ENCODE measurements at regions not wholly inside any gene's neighbourhood (a gene's known extent, or its start where the extent isn't known, plus 50 kb on each side); places are given as distances from the start of the nearest gene placed in this dataset.

GRCh38 chr4:44869222-44869882, 143.0 kb upstream of the GNPDA2 start:
- no peak overlapping the region for H2AK5ac ChIP-seq (ENCODE audit: low read depth, low read length)
- ChIA-PET CTCF (no interaction called here), POLR2A (ENCODE audit: unreplicated experiment) (no interaction called here)
- no peak overlapping the region for H3K27ac ChIP-seq (ENCODE audit: insufficient read depth, low read length)
- no peaks in the 10 kb centered on the region for H3K36me3 ChIP-seq (ENCODE audit: control insufficient read depth, insufficient read depth, low read length)
- no peak overlapping the region for H3K14ac ChIP-seq (replicated peaks; ENCODE audit: low read depth, low read length)
- no peak overlapping the region for H3K4ac ChIP-seq (ENCODE audit: low read depth, low read length)
- no peak overlapping the region for H3K4me3 ChIP-seq (ENCODE audit: insufficient read depth, low read depth, low read length)
- H3K9ac ChIP-seq (ENCODE audit: low read depth, low read length), result no peak overlapping the region
- no peaks in the 10 kb centered on the region for H3K9me1 ChIP-seq (ENCODE audit: insufficient read depth, low read length)
- H3K18ac ChIP-seq (ENCODE audit: low read depth, low read length), result no peak overlapping the region
- H3K56ac ChIP-seq (ENCODE audit: extremely low read depth, insufficient read depth, low read length), result no peak overlapping the region
- H2AFZ ChIP-seq (replicated peaks; ENCODE audit: low read length, poor library complexity), result no peak overlapping the region
- H3K9me3 ChIP-seq (ENCODE audit: control insufficient read depth, insufficient read depth, low read length), result peaks cover 12% of the 10 kb centered on the region
- no peak overlapping the region for H3K4me2 ChIP-seq (ENCODE audit: low read depth, low read length)
- ATAC-seq (ENCODE audit: low read depth) (no peak), DNase-seq (no peak)
- no peak overlapping the region for H3K23ac ChIP-seq (ENCODE audit: low read depth, low read length)
- no peak overlapping the region for H2BK15ac ChIP-seq (ENCODE audit: low read depth, low read length)
- intact Hi-C loops (cut with micrococcal nuclease), result no loop called here
- TF ChIP-seq FOS (IDR thresholded peaks at IDR 0.05; ENCODE audit: low read depth, low read length), result no peak
- TF ChIP-seq NFE2L2 (IDR thresholded peaks at IDR 0.05; ENCODE audit: low read depth, low read length), result no peak
- TF ChIP-seq CEBPB (IDR thresholded peaks at IDR 0.05; ENCODE audit: low read depth, low read length), result no peak
- no peak for TF ChIP-seq CHD1 (IDR thresholded peaks at IDR 0.05; ENCODE audit: low read depth, low read length)
- no peak for TF ChIP-seq MXI1 (IDR thresholded peaks at IDR 0.05; ENCODE audit: borderline replicate concordance, low read depth, low read length)
- no peak for TF ChIP-seq ELK1 (IDR thresholded peaks at IDR 0.05; ENCODE audit: borderline replicate concordance, low read depth, low read length)
- no peak for TF ChIP-seq BHLHE40 (IDR thresholded peaks at IDR 0.05; ENCODE audit: low read depth, low read length)
- TF ChIP-seq CTCF (conservative IDR thresholded peaks at IDR 0.05; ENCODE audit: low read depth, low read length), result no peak
- TF ChIP-seq RCOR1 (IDR thresholded peaks at IDR 0.05; ENCODE audit: insufficient replicate concordance, low read length), result no peak
- TF ChIP-seq RFX5 (IDR thresholded peaks at IDR 0.05; ENCODE audit: low read depth, low read length), result no peak
- no peak for TF ChIP-seq MAZ (IDR thresholded peaks at IDR 0.05; ENCODE audit: borderline replicate concordance, low read depth, low read length)
- TF ChIP-seq USF2 (IDR thresholded peaks at IDR 0.05; ENCODE audit: low read depth, low read length), result no peak
- no peak for TF ChIP-seq SMC3 (IDR thresholded peaks at IDR 0.05; ENCODE audit: low read depth, low read length)
- TF ChIP-seq POLR2A (IDR thresholded peaks at IDR 0.05; ENCODE audit: low read depth, low read length), result no peak
- TF ChIP-seq MAFK (IDR thresholded peaks at IDR 0.05; ENCODE audit: low read depth, low read length), result no peak
- no peak for TF ChIP-seq RAD21 (IDR thresholded peaks at IDR 0.05; ENCODE audit: low read length)
- no peak overlapping the region for H4K5ac ChIP-seq (ENCODE audit: low read depth, low read length)
- H4K91ac ChIP-seq (ENCODE audit: insufficient read depth, low read depth, low read length), result no peak overlapping the region
- H3K4me1 ChIP-seq (ENCODE audit: control insufficient read depth, insufficient read depth, low read length), result no peaks in the 10 kb centered on the region
- H2BK120ac ChIP-seq (ENCODE audit: low read depth, low read length), result no peak overlapping the region
- dilution Hi-C loops (cut with HindIII; ENCODE audit: low sequenced_read_pairs, unreplicated experiment), result no loop called here
- H3K79me1 ChIP-seq (ENCODE audit: low read depth in 1 of 2, low read length in 2 of 2), result no peaks in the 10 kb centered on the region
- H4K20me1 ChIP-seq (ENCODE audit: insufficient read depth, low read length), result no peaks in the 10 kb centered on the region
- no peaks in the 10 kb centered on the region for H3K27me3 ChIP-seq (ENCODE audit: control insufficient read depth, insufficient read depth, low read length)
- WGBS, 2 experiments (ENCODE audit: extremely low coverage in 2 of 2, insufficient read length in 1 of 2), result no CpG with 5 or more reads among the region's 2 CpGs
- no peak overlapping the region for H2BK20ac ChIP-seq (ENCODE audit: low read depth, low read length)
- BruUV-seq (replicated peaks), result no TSS peak
- H4K8ac ChIP-seq (ENCODE audit: low read depth in 2 of 2, low read length in 2 of 2), result no peak overlapping the region
- H2AK9ac ChIP-seq (replicated peaks; ENCODE audit: low read depth, low read length, poor library complexity), result no peak overlapping the region
- in situ Hi-C loops (cut with MboI; ENCODE audit: low sequenced_read_pairs), result no loop called here
- H2BK5ac ChIP-seq (ENCODE audit: low read depth, low read length, poor library complexity, severe bottlenecking), result no peak overlapping the region

All from IMR-90 (cell line).